ENCODE measurements at regions not wholly inside any gene's neighbourhood (a gene's known extent, or its start where the extent isn't known, plus 50 kb on each side); places are given as distances from the start of the nearest gene placed in this dataset.

DNA sequence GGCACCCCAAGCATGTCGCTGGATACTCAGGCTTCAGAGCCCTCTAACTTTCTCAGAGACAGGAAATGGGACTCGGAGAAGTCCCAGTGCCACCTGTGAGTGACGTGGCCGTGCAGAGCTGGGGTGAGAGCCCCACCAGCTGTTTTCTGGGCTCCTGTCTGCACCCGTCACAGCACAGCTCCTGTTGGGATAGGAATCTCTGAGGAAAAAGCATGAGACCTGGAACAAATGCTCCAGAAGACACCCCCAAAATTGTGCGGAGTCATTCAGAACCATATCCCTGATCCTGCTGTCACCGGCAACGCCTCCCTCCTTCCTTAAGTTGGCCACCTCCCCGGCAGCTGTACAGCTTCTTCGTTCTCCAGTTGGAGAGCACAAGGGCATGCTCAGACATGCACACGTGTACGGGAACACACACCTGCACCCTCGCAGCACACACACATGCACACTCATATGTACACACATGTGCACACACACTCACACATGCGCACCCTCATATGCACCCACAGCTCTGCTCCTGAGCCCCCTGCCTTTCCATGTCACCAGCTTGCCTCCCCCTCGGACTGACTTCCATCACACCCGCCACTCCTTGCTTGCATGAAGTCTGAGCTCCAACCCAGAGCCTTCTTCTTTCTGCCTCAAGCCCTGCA lies 1430.0 kb downstream of the BRD1 start:
- Histone ChIP-seq H2AFZ (ENCODE audit: low read length) (no peak overlapping the region), H4K20me1 (ENCODE audit: low read length) (no peaks in the 10 kb centered on the region), H3K27ac (ENCODE audit: low read length) (no peak overlapping the region), H3K9me3 (ENCODE audit: low read length) (no peaks in the 10 kb centered on the region), H3K4me1 (ENCODE audit: insufficient read depth, low read length) (no peaks in the 10 kb centered on the region), H3K27me3 (ENCODE audit: low read length) (no peaks in the 10 kb centered on the region), H3K79me2 (ENCODE audit: low read length) (no peaks in the 10 kb centered on the region), H3K4me3 (ENCODE audit: low read length) (no peak overlapping the region), H3K36me3 (ENCODE audit: low read depth, low read length) (no peaks in the 10 kb centered on the region), H3F3A (ENCODE audit: low read length, unreplicated experiment) (no peaks in the 10 kb centered on the region), H3K4me2 (ENCODE audit: low read length) (no peak overlapping the region), H3K9ac (ENCODE audit: low read length) (no peak overlapping the region), H3K9me2 (replicated peaks; ENCODE audit: low read length) (no peaks in the 10 kb centered on the region)
- CTCF ChIA-PET: no interaction called here
- no peak for DNase-seq
- TF ChIP-seq, protein P1, sequence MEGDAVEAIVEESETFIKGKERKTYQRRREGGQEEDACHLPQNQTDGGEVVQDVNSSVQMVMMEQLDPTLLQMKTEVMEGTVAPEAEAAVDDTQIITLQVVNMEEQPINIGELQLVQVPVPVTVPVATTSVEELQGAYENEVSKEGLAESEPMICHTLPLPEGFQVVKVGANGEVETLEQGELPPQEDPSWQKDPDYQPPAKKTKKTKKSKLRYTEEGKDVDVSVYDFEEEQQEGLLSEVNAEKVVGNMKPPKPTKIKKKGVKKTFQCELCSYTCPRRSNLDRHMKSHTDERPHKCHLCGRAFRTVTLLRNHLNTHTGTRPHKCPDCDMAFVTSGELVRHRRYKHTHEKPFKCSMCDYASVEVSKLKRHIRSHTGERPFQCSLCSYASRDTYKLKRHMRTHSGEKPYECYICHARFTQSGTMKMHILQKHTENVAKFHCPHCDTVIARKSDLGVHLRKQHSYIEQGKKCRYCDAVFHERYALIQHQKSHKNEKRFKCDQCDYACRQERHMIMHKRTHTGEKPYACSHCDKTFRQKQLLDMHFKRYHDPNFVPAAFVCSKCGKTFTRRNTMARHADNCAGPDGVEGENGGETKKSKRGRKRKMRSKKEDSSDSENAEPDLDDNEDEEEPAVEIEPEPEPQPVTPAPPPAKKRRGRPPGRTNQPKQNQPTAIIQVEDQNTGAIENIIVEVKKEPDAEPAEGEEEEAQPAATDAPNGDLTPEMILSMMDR (conservative IDR thresholded peaks at IDR 0.05; ENCODE audit: low read depth, low read length): no peak
- no peak for TF ChIP-seq EZH2phosphoT487 (IDR thresholded peaks at IDR 0.05; ENCODE audit: borderline replicate concordance, low read length)
- no peak for TF ChIP-seq EZH2 (IDR thresholded peaks at IDR 0.05; ENCODE audit: low read length, unreplicated experiment)
- POLR2A ChIA-PET (ENCODE audit: unreplicated experiment): no interaction called here
- intact Hi-C loops (cut with micrococcal nuclease): no loop called here
- no TSS peak for BruUV-seq (replicated peaks)
- ATAC-seq: no peak

- ChIA-PET CTCF (no interaction called here), POLR2A (ENCODE audit: unreplicated experiment) (no interaction called here)
- H3K4me3 ChIP-seq (ENCODE audit: low read length): no peak overlapping the region
- intact Hi-C loops (cut with micrococcal nuclease): no loop called here
- ATAC-seq (no peak), DNase-seq (no peak)
- no peak overlapping the region for H3K9ac ChIP-seq (ENCODE audit: low read length)
- H3K9me2 ChIP-seq (replicated peaks; ENCODE audit: low read length): no peaks in the 10 kb centered on the region
- H3K9me3 ChIP-seq (ENCODE audit: low read length): no peaks in the 10 kb centered on the region
- H3K4me1 ChIP-seq (ENCODE audit: insufficient read depth, low read length): no peaks in the 10 kb centered on the region
- no peak overlapping the region for H3K4me2 ChIP-seq (ENCODE audit: low read length)
- H4K20me1 ChIP-seq (ENCODE audit: low read length): no peaks in the 10 kb centered on the region
- H3K27ac ChIP-seq (ENCODE audit: low read length): no peak overlapping the region
- H3K36me3 ChIP-seq (ENCODE audit: low read depth, low read length): no peaks in the 10 kb centered on the region
- BruUV-seq (replicated peaks): no TSS peak
- no peaks in the 10 kb centered on the region for H3K79me2 ChIP-seq (ENCODE audit: low read length)
- no peaks in the 10 kb centered on the region for H3F3A ChIP-seq (ENCODE audit: low read length, unreplicated experiment)
- no peak overlapping the region for H2AFZ ChIP-seq (ENCODE audit: low read length)
- no peak for TF ChIP-seq EZH2phosphoT487 (IDR thresholded peaks at IDR 0.05; ENCODE audit: borderline replicate concordance, low read length)
- TF ChIP-seq, protein P1 (conservative IDR thresholded peaks at IDR 0.05; ENCODE audit: low read depth, low read length): no peak
- no peak for TF ChIP-seq EZH2 (IDR thresholded peaks at IDR 0.05; ENCODE audit: low read length, unreplicated experiment)
- H3K27me3 ChIP-seq (ENCODE audit: low read length): no peaks in the 10 kb centered on the region
Observed at GRCh38 chr22:48396785-48397530, 1430.7 kb downstream of the BRD1 start.

All from PC-3 (cell line).